Stimulated activated naive CD8-positive, alpha-beta T cell treated with anti-CD3 and anti-CD28 coated beads, Interleukin-15, amount 100 ng/mL, for 72 hours (primary cell): ENCODE measurements at regions not wholly inside any gene's neighbourhood (a gene's known extent, or its start where the extent isn't known, plus 50 kb on each side); places are given as distances from the start of the nearest gene placed in this dataset.
A peak's percentile ranks its signal among the peaks of the same experiment; 100 is the strongest.

Experiments
- ATAC-seq: fragments of 150-1000 bp; cut with Tn5 transposase; 2 replicates; pipeline ENCODE4 v1.10.0; 2021; ENCODE audit warnings: mild to moderate bottlenecking, moderate library complexity
- DNase-seq, 2 donors: peaks; one replicate each; pipeline ENCODE4 v3.0.0; 2021 to 2022
- H3K27ac Mint-ChIP-seq, 2 donors: one replicate each; pipeline ENCODE4 v1.8.0; 2022; ENCODE audit warnings: mild to moderate bottlenecking in 2 of 2, mixed read lengths in 2 of 2, moderate library complexity in 2 of 2
- H3K27me3 Mint-ChIP-seq: one replicate; pipeline ENCODE4 v1.8.0; 2022; ENCODE audit warnings: mixed read lengths
- H3K4me1 Mint-ChIP-seq: one replicate; pipeline ENCODE4 v1.8.0; 2022; ENCODE audit warnings: mild to moderate bottlenecking, mixed read lengths
- H3K4me3 Mint-ChIP-seq, 2 donors: one replicate each; pipeline ENCODE4 v1.8.0; 2022; ENCODE audit warnings: mild to moderate bottlenecking in 2 of 2, mixed read lengths in 2 of 2, moderate library complexity in 1 of 2
- H3K9me3 Mint-ChIP-seq, 2 donors: one replicate each; pipeline ENCODE4 v1.8.0; 2022; ENCODE audit warnings: mixed read lengths in 2 of 2

DNA sequence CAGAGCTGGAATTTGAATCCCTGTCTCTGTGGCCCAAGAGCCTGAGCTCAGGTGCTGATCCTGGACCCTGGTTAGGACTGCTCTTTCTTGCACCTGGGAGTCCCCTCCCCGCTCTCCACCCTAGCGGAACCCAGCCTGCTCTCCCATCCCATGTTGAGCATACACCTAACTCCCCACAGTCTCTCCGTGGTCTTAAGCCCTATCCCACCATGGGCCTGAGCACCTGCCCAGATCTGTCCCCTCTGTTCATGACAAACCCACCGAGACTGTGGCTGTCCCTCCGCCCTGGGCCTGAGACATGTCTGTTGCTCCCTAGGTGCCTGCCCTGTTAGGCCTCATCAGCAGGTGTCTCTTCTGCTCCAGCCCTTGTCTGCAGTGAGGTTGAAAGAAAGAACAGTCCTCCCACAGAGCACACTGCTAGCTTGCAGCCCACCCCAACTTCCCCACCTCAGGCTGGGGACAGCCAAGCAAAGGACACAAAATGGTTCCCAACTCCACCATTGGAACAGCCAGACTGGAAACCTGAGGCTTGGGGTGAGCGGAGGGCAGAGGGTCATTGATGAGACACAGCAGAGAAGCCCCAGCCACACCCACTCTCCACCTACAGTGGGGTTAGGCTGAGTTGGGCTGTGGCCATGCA is 118.5 kb downstream of the MATN1 start:
- ATAC-seq (no peak), DNase-seq (no peak)
- peaks cover 42% of the 10 kb centered on the region for H3K27me3 Mint-ChIP-seq
- no peaks in the 10 kb centered on the region for H3K9me3 Mint-ChIP-seq
- no peaks in the 10 kb centered on the region for H3K4me1 Mint-ChIP-seq
- no peak overlapping the region for H3K4me3 Mint-ChIP-seq
- peak overlapping the region in 1 of 2 donors; percentile 43 for H3K27ac Mint-ChIP-seq

DNA sequence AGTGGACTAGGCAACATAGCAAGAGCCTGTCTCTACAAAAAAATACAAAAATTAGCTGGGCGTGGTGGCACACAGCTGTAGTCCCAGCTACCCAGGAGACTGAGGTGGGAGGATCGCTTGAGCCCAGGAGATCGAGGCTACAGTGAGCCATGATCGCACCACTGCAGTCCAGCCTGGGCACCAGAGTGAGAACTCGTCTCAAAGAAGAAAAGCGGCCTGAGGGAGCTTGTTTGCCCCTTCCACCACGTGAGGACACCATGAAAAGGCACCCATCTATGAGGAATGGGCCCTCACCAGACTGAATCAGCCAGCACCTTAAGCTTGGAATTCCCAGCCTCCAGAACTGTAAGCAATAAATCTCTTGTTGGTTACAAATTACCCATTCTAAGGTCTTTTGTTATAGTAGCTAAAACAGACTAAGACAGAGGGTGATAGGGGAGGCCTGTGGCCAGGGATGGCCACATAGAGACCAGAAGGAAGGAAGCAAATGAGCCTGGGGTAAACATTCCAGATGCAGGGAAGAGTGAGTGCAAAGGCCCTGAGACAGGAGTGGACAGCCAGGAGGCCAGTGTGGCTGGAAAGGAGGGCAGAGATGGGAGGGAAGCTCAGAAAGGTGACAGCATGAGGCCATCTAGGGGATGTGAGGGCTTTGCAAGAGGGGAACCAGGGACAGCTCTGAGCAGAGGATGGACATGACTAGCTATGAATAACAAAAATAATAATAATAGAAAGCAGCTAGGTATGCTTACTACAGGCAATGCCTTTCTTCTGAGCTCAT is 120.1 kb downstream of the MATN1 start:
- H3K27me3 Mint-ChIP-seq = peaks cover 25% of the 10 kb centered on the region
- no peak overlapping the region for H3K27ac Mint-ChIP-seq
- DNase-seq (no peak), ATAC-seq (no peak)
- H3K9me3 Mint-ChIP-seq = no peaks in the 10 kb centered on the region
- no peaks in the 10 kb centered on the region for H3K4me1 Mint-ChIP-seq
- H3K4me3 Mint-ChIP-seq = no peak overlapping the region

DNA sequence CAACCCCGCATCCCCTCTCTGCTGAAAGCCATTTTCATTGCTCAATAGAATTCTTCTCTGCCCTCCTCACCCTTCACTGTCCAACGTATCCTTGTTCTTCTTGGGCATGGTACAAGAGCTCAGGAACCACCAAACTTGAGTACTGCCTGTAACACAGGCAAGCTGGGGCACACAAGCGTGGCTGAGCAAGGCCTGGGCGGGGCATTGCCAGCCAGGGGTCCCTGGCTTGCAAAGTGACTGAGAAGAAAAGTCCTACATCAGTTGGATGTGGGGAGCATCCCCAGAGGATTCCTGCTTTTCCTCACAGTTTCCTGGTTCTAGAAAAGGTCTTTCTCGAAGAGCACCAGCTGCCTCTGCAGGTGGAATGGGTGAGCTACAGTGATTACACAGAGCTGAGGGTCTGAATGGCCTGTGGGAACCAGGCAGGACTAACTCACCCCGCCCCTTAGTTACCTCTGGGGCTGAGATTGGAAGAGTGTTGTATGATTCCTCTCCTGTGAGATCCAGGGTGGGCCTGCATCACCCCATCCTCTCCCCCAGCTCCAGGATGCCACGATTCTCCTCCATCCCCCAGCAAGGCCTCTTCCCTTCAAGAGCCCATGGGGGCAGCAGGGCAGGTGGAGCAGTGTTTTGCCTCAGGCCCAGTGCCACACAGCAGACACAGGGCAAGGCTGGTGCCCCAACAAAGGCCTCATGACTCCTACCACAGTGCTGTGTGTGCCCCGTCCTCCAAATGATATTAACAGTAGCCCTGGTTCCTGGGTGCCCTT is 121.9 kb downstream of the MATN1 start:
- ATAC-seq (no peak), DNase-seq (no peak)
- H3K27ac Mint-ChIP-seq = no peak overlapping the region
- no peaks in the 10 kb centered on the region for H3K9me3 Mint-ChIP-seq
- peaks cover 26% of the 10 kb centered on the region for H3K27me3 Mint-ChIP-seq
- H3K4me1 Mint-ChIP-seq = no peaks in the 10 kb centered on the region
- H3K4me3 Mint-ChIP-seq = no peak overlapping the region

DNA sequence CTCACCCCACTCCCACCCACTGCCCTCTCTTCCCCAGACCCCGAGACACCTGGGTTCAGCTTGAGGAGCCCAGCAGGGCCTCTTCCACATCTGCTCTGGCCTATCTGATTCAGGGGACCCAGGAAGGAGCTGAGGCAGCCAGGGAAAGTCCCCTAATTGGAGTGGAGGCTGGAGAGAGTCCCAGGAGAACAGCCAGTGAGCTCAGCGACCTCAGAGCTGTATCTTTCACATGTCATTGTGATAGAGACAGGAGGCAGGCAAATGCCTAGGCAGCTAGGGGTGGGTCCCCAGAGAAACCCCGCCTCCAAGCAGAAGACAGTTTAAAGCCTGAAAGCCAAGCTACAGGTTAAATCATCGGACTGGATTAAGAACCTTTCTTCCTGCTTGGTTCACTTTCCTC is 122.7 kb downstream of the MATN1 start:
- Mint-ChIP-seq H3K9me3 (no peaks in the 10 kb centered on the region), H3K4me1 (no peaks in the 10 kb centered on the region), H3K27ac (no peak overlapping the region), H3K27me3 (peaks cover 18% of the 10 kb centered on the region), H3K4me3 (no peak overlapping the region)
- no peak for ATAC-seq
- DNase-seq = no peak

DNA sequence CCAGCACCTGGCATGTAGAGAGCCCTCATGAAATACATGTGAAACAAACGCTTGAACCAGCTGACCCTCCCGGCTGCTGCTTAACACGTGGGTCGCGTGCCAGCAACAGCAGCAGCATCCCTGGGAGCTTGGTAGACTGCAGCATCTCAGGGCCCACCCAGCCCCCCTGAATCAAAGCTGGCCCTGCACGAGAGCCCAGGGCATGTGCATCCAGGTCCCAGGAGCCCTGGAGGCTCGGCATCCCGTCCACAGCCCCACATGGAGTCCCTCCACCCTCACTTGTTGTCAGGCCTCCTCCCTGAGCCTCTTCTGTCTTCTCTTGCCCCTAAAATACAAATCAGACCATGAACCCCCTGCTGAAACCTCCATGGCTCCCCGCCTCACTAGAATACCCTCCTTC is 123.1 kb downstream of the MATN1 start:
- ATAC-seq (no peak), DNase-seq (no peak)
- Mint-ChIP-seq H3K9me3 (no peaks in the 10 kb centered on the region), H3K27ac (no peak overlapping the region), H3K4me3 (no peak overlapping the region), H3K4me1 (no peaks in the 10 kb centered on the region), H3K27me3 (peaks cover 17% of the 10 kb centered on the region)

DNA sequence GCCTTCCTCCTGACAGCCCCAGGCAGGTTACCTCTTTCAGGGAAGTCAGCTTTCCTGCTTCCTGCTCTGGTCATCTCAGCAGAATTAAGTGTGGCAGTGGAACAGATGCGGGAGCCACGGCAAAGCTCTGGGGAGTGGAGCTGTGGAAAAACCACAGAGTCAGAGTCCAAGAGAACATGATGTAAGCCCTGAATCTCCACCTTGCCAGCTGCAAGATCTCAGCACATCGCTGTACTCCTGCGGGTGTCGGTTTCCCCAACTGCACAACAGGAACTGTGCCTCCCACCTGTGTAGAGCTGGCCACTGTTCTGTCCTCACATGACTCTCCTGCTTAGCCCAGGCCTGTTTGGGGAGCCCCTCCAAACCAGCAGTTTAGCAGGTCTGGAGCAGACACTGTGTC is 123.7 kb downstream of the MATN1 start:
- ATAC-seq (no peak), DNase-seq (no peak)
- Mint-ChIP-seq H3K4me1 (no peaks in the 10 kb centered on the region), H3K27me3 (peaks cover 17% of the 10 kb centered on the region), H3K4me3 (no peak overlapping the region), H3K9me3 (no peaks in the 10 kb centered on the region), H3K27ac (no peak overlapping the region)

DNA sequence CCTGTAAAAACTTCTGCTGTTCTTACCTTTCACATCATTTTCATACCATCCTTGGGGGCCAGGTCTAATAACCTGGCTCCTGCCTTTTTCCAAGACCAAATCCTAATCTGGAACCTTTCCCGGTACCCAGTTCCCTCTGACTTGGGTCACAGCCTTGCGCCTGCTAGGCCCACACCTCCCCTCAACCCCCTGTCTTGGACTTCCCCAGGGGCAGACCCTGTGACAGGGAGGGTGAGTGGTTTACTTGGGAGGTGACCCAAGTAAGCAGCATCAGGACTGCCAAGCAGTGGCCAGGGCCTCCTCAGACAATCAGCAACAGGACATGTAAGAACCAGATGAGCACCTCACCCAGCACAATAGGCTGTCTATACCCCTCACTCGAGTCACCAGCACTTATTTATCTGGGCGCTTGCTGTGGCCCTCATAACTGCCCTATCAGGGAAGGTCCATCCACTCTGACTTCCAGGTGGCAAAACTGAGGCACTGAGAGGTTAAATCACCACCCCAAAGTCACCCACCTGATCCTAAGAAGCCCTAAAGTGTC is 124.7 kb downstream of the MATN1 start:
- no peak overlapping the region for H3K27ac Mint-ChIP-seq

DNA sequence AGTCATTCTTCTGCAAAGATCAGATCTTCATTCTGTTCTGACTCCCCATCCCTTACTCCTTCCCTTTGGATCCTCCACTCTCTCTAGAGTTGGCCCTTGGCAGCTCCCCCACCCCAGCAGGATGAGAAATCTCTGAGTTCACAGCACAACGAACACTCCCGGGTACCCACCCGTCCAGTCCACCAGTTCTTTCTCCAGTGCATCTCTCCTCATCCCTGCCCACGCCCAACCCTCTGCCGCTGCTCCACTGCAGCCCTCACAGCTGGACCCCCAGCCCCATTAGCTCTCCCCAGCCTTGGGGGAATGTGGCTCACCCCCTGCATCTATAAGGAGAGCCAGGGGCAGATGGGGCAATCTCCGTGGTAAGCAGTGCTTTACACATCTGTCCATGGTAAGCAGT is 125.7 kb downstream of the MATN1 start:
- H3K27ac Mint-ChIP-seq = no peak overlapping the region
- no peak for ATAC-seq
- no peak overlapping the region for H3K4me3 Mint-ChIP-seq

More for the DNA sequence above, 124.7 kb downstream of the MATN1 start:
- ATAC-seq (no peak), DNase-seq (no peak)
- H3K9me3 Mint-ChIP-seq = no peaks in the 10 kb centered on the region
- H3K27me3 Mint-ChIP-seq = peaks cover 24% of the 10 kb centered on the region
- no peak overlapping the region for H3K4me3 Mint-ChIP-seq
- no peaks in the 10 kb centered on the region for H3K4me1 Mint-ChIP-seq

DNA sequence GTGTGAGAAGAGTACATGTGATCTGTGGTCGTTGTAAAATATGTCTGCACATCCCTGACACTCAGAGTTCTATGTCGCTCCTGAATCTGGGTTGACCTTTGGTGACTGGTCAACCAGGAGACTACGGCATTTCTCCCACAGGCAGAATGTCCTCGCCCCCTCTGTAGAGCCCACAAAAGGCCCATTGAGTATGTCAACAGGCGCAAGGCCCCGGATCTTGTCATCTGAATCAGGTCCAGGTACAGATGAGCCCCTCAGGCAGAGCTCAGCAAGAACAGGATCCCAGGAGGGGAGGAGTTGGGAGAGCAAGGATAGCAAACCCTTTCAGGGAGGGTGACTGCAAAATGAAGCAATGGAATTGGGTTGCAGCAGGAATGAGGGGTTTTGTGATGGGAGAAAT is 126.5 kb downstream of the MATN1 start:
- no peaks in the 10 kb centered on the region for H3K4me1 Mint-ChIP-seq
- DNase-seq = no peak
- no peak overlapping the region for H3K27ac Mint-ChIP-seq
- no peaks in the 10 kb centered on the region for H3K9me3 Mint-ChIP-seq
- no peak overlapping the region for H3K4me3 Mint-ChIP-seq
- peaks cover 35% of the 10 kb centered on the region for H3K27me3 Mint-ChIP-seq
- no peak for ATAC-seq

More for the DNA sequence above, 125.7 kb downstream of the MATN1 start:
- Mint-ChIP-seq H3K4me1 (no peaks in the 10 kb centered on the region), H3K9me3 (no peaks in the 10 kb centered on the region), H3K27me3 (peaks cover 27% of the 10 kb centered on the region)
- DNase-seq = no peak

DNA sequence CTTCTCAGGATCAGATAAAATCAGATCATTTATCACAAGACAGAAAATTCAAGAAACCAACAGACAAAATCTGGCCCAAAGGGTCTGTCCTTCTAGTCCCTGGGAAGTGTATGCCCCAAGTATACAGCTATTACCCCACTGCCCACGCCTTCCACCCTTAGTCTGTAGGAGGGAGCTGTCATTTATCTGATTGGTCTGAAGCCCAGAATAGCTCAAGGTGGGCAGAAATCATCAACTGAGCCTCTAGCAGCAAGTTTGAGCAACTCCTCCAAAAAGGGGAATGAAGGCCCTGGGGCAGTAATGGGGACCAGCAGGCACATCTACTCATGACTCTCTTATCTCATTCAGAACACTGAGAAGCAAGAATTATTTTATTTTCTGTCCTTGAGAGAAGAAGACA is 126.9 kb downstream of the MATN1 start:
- ATAC-seq (no peak), DNase-seq (no peak)
- H3K9me3 Mint-ChIP-seq = no peaks in the 10 kb centered on the region
- H3K27ac Mint-ChIP-seq = peak overlapping the region in 1 of 2 donors; percentile 28
- peaks cover 39% of the 10 kb centered on the region for H3K27me3 Mint-ChIP-seq
- H3K4me3 Mint-ChIP-seq = no peak overlapping the region
- H3K4me1 Mint-ChIP-seq = no peaks in the 10 kb centered on the region

DNA sequence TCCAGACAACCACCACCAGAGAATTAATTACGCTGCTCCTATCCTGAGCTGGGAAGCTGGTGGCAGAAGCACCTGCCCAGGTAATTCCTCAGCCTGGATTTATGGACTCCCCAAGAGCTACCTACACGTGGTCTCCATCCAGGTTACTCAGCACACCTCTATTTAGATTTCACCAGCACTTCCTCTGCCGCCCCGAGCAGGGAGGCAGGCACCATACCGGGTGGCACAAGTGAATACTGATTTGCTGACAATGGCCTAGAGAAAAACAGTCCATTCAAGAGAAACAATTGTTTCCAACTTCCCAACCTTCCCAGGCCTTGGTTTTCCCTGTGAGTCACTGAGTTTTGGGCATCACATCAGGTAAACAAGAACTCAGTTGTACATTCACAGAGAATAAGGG is 134.3 kb downstream of the MATN1 start:
- H3K4me3 Mint-ChIP-seq = no peak overlapping the region
- peaks cover 3 to 5% of the 10 kb centered on the region in 2 donors for H3K9me3 Mint-ChIP-seq
- no peak for ATAC-seq
- DNase-seq = no peak
- H3K27ac Mint-ChIP-seq = no peak overlapping the region
- peaks cover 63% of the 10 kb centered on the region for H3K27me3 Mint-ChIP-seq
- no peaks in the 10 kb centered on the region for H3K4me1 Mint-ChIP-seq

DNA sequence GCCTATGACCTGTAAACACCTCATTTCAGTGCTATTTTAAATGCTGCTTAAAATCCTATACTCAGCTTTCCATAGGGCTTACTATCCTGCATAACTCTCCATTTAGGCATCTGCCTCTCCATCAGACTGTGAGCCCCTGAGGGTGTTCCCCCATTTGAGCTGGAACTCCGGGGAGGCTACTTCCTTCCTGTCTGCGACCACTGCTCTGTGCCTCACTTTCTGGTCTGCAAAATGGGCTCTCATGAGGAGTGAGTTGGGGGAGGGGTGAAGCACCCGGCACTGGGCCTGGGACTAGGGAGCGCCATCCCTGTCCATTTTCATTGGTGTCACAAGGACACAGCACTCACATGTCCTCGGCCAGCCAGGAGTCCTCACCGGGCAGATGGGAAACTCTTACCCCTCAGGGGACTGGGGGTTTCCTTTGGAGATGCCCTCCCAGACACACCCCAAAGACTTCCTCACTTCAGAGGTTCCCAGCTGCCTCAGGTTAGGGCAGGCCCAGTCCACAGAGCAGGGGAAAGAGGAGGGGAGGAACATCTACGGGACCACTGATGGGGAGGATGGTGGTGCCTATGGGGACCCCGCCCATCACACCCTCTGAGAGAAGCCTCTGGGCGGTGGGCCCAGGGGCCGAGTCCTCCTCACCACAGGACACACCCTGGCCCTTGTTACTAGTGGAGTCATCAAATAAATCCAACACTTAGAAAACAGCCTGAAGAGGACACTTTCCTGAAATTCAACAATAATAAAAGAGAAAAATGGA is 134.9 kb downstream of the MATN1 start:
- peaks cover 5 to 9% of the 10 kb centered on the region in 2 donors for H3K9me3 Mint-ChIP-seq
- DNase-seq = no peak
- no peak overlapping the region for H3K27ac Mint-ChIP-seq
- peaks cover 63% of the 10 kb centered on the region for H3K27me3 Mint-ChIP-seq
- no peak for ATAC-seq
- no peaks in the 10 kb centered on the region for H3K4me1 Mint-ChIP-seq
- no peak overlapping the region for H3K4me3 Mint-ChIP-seq

DNA sequence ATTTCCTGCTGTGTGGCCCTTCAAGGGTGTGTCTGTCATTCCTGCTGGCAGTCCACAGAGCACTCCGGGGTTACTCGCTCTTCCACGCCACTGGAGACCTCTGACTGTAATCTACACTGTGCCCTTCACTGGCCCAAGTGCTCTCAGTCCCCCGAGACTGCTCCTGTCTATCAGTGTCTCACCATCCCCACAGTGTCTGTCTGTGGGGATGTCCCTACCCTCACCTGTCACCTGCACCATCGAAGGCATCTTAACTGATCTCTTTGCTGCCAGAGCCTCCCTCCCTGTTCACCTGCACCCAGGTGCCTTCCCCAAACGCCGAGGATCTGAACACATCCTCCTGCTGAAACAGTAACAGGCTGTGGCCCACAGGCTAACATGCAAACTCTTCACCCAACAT is 136.7 kb downstream of the MATN1 start:
- no peak for ATAC-seq
- H3K27me3 Mint-ChIP-seq = peaks cover 70% of the 10 kb centered on the region

DNA sequence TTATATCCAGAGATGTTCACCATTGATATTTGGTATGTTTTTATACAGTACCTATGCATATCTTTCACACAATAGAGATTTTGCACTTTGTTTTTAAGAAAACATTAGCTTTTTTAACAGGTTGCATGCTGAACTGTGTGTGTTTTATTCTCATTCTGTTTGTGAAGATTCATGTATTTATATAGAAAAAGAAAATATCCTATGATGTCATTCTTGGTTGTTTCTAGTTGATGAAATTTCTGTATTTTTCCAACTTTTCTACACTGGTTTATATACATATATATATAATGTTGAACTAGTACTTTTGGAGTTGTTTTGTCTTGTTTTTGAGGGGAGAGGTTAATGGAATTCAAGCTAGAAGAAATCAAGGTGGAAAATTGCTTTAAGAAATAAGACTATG is 143.8 kb downstream of the MATN1 start:
- Mint-ChIP-seq H3K4me1 (no peaks in the 10 kb centered on the region), H3K9me3 (peaks cover 15 to 34% of the 10 kb centered on the region in 2 donors), H3K27ac (no peak overlapping the region), H3K4me3 (no peak overlapping the region), H3K27me3 (peaks cover 42% of the 10 kb centered on the region)
- ATAC-seq = no peak
- no peak for DNase-seq

More for the DNA sequence above, 136.7 kb downstream of the MATN1 start:
- no peak for DNase-seq
- no peak overlapping the region for H3K27ac Mint-ChIP-seq
- peaks cover 14 to 27% of the 10 kb centered on the region in 2 donors for H3K9me3 Mint-ChIP-seq
- H3K4me3 Mint-ChIP-seq = no peak overlapping the region
- H3K4me1 Mint-ChIP-seq = no peaks in the 10 kb centered on the region

DNA sequence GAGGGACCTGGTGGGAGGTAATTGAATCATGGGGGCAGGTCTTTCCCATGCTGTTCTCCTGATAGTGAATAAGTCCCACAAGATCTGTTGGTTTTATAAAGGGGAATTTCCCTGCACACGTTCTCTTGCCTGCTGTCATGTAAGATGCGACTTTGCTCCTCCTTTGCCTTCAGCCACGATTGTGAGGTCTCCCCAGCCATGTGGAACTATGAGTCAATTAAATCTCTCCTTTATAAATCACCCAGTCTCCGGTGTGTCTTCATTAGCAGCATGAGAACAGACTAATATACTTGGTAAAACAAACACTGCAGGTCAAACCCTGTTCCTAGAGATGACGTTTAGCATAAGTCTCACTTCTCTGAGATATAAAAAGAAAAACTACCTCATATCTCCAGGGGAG is 148.3 kb downstream of the MATN1 start:
- DNase-seq (no peak), ATAC-seq (no peak)
- peak overlapping the region in 1 of 2 donors; percentile 1 for H3K27ac Mint-ChIP-seq
- H3K4me3 Mint-ChIP-seq = no peak overlapping the region
- H3K4me1 Mint-ChIP-seq = no peaks in the 10 kb centered on the region
- H3K9me3 Mint-ChIP-seq = no peaks in the 10 kb centered on the region
- peaks cover 47% of the 10 kb centered on the region for H3K27me3 Mint-ChIP-seq
